DND-41 (cell line): ENCODE measurements at regions not wholly inside any gene's neighbourhood (a gene's known extent, or its start where the extent isn't known, plus 50 kb on each side); places are given as distances from the start of the nearest gene placed in this dataset.

Source experiments
- ATAC-seq: fragments of 200-7000 bp; cut with Tn5 transposase; 3 replicates; pipeline ENCODE4 v1.9.1; 2021; ENCODE audit warnings: low read depth; ENCODE audit not compliant: insufficient read depth
- DNase-seq: peaks from one replicate; pipeline ENCODE4 v3.0.0-alpha.2; 2020
- H2AFZ ChIP-seq: 2 replicates; pipeline ENCODE4 v1.6.0; 2012; ENCODE audit warnings: low read depth, low read length
- H3K27ac ChIP-seq: 2 replicates; pipeline ENCODE4 v1.5.1; 2012; ENCODE audit warnings: low read length, inconsistent platforms
- H3K27me3 ChIP-seq: fragments of 200-600 bp; sonication (generic); 2 replicates; pipeline ENCODE4 v1.6.0; 2012; ENCODE audit warnings: low read length, mild to moderate bottlenecking, inconsistent platforms; ENCODE audit not compliant: insufficient read depth, poor library complexity
- H3K36me3 ChIP-seq: 2 replicates; pipeline ENCODE4 v1.5.1; 2012; ENCODE audit warnings: low read length, inconsistent platforms; ENCODE audit not compliant: insufficient read depth
- H3K4me1 ChIP-seq: 2 replicates; pipeline ENCODE4 v1.5.1; 2012; ENCODE audit warnings: mild to moderate bottlenecking, low read length; ENCODE audit not compliant: insufficient read depth
- H3K4me2 ChIP-seq: 2 replicates; pipeline ENCODE4 v1.6.0; 2012; ENCODE audit warnings: mild to moderate bottlenecking, moderate library complexity, low read length, inconsistent platforms; ENCODE audit not compliant: insufficient read depth
- H3K4me3 ChIP-seq, 2 experiments: fragments of 200-600 bp in 1 of 2; shearing (Covaris generic) in 1 of 2; 2 replicates each; pipeline ENCODE4 v1.5.1; 2012 to 2016; ENCODE audit warnings: inconsistent platforms in 2 of 2, low read length in 2 of 2, mild to moderate bottlenecking in 2 of 2, low read depth in 1 of 2, moderate library complexity in 1 of 2
- H3K79me2 ChIP-seq: 2 replicates; pipeline ENCODE4 v1.6.0; 2012; ENCODE audit warnings: low read length, inconsistent platforms; ENCODE audit not compliant: insufficient read depth
- H3K9ac ChIP-seq: 2 replicates; pipeline ENCODE4 v1.6.0; 2012; ENCODE audit warnings: low read depth, mild to moderate bottlenecking, inconsistent platforms, low read length, moderate library complexity
- H3K9me3 ChIP-seq: 2 replicates; pipeline ENCODE4 v1.5.1; 2012; ENCODE audit warnings: low read length, moderate library complexity, mild to moderate bottlenecking, inconsistent platforms; ENCODE audit not compliant: insufficient read depth, severe bottlenecking
- H4K20me1 ChIP-seq: 2 replicates; pipeline ENCODE4 v1.6.0; 2012; ENCODE audit warnings: low read length; ENCODE audit not compliant: insufficient read depth
- CTCF ChIP-seq: IDR thresholded peaks from 2 replicates; pipeline ENCODE4 v1.5.1; 2012; ENCODE audit warnings: borderline replicate concordance, low read length, moderate library complexity, mild to moderate bottlenecking; ENCODE audit not compliant: poor library complexity, severe bottlenecking; ENCODE audit errors: extremely low read depth
- EZH2 ChIP-seq: IDR thresholded peaks from 3 replicates; pipeline ENCODE4 v1.6.1; 2012; ENCODE audit warnings: borderline replicate concordance, low read depth, mild to moderate bottlenecking, moderate library complexity, low read length, inconsistent platforms; ENCODE audit not compliant: severe bottlenecking

GRCh38 chr13:108477376-108477775, 152.0 kb upstream of the MYO16 start:
- H4K20me1 ChIP-seq: no peaks in the 10 kb centered on the region
- TF ChIP-seq EZH2: no peak
- no peak for TF ChIP-seq CTCF
- H3K4me1 ChIP-seq: no peaks in the 10 kb centered on the region
- ATAC-seq: no peak
- DNase-seq: no peak
- H3K79me2 ChIP-seq: no peaks in the 10 kb centered on the region
- no peak overlapping the region for H3K4me2 ChIP-seq
- H3K4me3 ChIP-seq: no peak overlapping the region
- H2AFZ ChIP-seq: no peak overlapping the region
- no peaks in the 10 kb centered on the region for H3K9me3 ChIP-seq
- no peaks in the 10 kb centered on the region for H3K36me3 ChIP-seq
- H3K27me3 ChIP-seq: peaks cover 6% of the 10 kb centered on the region
- no peak overlapping the region for H3K27ac ChIP-seq
- no peak overlapping the region for H3K9ac ChIP-seq

- ATAC-seq: no peak
- no peak for DNase-seq
- Histone ChIP-seq H3K4me2 (no peak overlapping the region), H3K4me1 (no peaks in the 10 kb centered on the region), H4K20me1 (no peaks in the 10 kb centered on the region), H3K27ac (no peak overlapping the region), H3K4me3 (no peak overlapping the region), H2AFZ (no peak overlapping the region), H3K27me3 (peaks cover 6% of the 10 kb centered on the region), H3K9me3 (no peaks in the 10 kb centered on the region), H3K36me3 (no peaks in the 10 kb centered on the region), H3K79me2 (no peaks in the 10 kb centered on the region), H3K9ac (no peak overlapping the region)
- no peak for TF ChIP-seq CTCF
- no peak for TF ChIP-seq EZH2
These were observed 151.2 kb upstream of the MYO16 start for GRCh38 chr13:108478179-108478578.

DNA sequence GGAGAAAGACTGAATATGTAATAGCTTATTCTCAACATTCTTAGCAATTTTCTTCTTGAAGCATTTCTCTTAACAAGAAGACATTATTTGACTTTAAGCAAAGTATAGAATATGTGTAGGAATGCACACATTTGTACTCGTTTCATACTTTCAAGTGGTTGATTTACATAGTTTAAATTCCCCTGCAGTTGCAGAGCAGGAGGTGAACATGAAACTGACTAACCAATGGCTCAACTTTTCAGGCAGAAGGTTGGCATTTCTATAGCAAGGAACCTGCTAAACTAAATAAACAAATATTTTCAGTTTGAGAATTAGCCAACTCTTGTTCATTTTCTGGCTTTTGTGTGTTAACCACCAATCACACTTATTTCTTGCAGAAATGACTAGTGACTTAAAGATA, 145.4 kb upstream of the MYO16 start:
- H3K4me3 ChIP-seq: no peak overlapping the region
- no peaks in the 10 kb centered on the region for H3K27me3 ChIP-seq
- TF ChIP-seq CTCF: no peak
- TF ChIP-seq EZH2: no peak
- no peak overlapping the region for H3K9ac ChIP-seq
- H2AFZ ChIP-seq: no peak overlapping the region
- no peak overlapping the region for H3K27ac ChIP-seq
- no peak overlapping the region for H3K4me2 ChIP-seq
- no peaks in the 10 kb centered on the region for H3K36me3 ChIP-seq
- no peak for ATAC-seq
- no peaks in the 10 kb centered on the region for H3K9me3 ChIP-seq
- DNase-seq: no peak
- no peaks in the 10 kb centered on the region for H3K79me2 ChIP-seq
- H4K20me1 ChIP-seq: no peaks in the 10 kb centered on the region
- no peaks in the 10 kb centered on the region for H3K4me1 ChIP-seq

- no peak overlapping the region for H2AFZ ChIP-seq
- H3K36me3 ChIP-seq: no peaks in the 10 kb centered on the region
- H3K9ac ChIP-seq: no peak overlapping the region
- DNase-seq (no peak), ATAC-seq (no peak)
- H3K79me2 ChIP-seq: no peaks in the 10 kb centered on the region
- H3K4me1 ChIP-seq: no peaks in the 10 kb centered on the region
- no peak overlapping the region for H3K27ac ChIP-seq
- H3K4me3 ChIP-seq: no peak overlapping the region
- no peaks in the 10 kb centered on the region for H3K27me3 ChIP-seq
- no peak for TF ChIP-seq EZH2
- no peak for TF ChIP-seq CTCF
- H4K20me1 ChIP-seq: no peaks in the 10 kb centered on the region
- H3K4me2 ChIP-seq: no peak overlapping the region
- H3K9me3 ChIP-seq: no peaks in the 10 kb centered on the region
These were observed 143.3 kb upstream of the MYO16 start for GRCh38 chr13:108486096-108486495.
